ENCODE measurements at regions not wholly inside any gene's neighbourhood (a gene's known extent, or its start where the extent isn't known, plus 50 kb on each side); places are given as distances from the start of the nearest gene placed in this dataset.

DNA sequence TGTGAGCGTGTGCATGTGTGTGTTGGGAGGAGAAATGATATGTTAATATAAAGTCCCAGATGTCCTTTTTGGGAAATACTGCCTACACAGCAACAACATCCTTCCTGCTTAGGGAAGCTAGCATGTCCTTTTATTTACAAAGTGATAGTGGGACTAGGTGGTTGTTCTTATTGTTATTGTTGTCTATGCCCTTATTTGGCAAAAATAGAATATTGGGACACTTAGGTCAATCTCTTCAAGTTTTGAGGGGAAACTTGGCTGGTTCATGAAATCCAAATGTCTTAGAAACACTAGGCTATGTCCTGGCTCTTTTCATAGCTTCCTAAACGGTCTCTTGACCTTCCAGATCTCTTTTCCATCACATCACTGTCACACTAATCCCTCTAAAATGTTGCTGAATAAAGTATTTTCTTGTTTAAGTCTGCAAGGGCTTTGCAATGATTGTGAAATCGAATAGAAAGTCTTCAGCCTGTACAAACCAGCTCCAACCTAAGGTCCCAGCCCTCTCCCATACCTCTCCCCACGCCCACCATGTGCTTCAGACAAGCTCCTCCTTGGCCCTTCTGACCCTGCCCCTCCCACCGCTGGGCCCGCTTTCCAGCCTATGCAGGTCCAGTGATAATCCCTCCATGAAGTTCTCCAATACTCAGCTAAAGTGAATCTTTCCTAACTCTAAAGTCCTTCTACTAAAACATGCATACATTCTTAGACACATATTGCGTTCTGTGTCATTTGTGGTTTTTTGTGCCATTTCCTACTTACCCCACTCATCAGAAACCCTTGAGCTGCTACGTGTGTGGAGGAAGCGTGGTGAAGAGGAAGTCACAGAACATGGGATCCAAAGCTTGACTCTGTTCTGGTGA, 205.1 kb downstream of the LY86 start:
- TF ChIP-seq, protein P1, sequence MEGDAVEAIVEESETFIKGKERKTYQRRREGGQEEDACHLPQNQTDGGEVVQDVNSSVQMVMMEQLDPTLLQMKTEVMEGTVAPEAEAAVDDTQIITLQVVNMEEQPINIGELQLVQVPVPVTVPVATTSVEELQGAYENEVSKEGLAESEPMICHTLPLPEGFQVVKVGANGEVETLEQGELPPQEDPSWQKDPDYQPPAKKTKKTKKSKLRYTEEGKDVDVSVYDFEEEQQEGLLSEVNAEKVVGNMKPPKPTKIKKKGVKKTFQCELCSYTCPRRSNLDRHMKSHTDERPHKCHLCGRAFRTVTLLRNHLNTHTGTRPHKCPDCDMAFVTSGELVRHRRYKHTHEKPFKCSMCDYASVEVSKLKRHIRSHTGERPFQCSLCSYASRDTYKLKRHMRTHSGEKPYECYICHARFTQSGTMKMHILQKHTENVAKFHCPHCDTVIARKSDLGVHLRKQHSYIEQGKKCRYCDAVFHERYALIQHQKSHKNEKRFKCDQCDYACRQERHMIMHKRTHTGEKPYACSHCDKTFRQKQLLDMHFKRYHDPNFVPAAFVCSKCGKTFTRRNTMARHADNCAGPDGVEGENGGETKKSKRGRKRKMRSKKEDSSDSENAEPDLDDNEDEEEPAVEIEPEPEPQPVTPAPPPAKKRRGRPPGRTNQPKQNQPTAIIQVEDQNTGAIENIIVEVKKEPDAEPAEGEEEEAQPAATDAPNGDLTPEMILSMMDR (conservative IDR thresholded peaks at IDR 0.05; ENCODE audit: low read length): no peak
- TF ChIP-seq EZH2phosphoT487 (IDR thresholded peaks at IDR 0.05; ENCODE audit: borderline replicate concordance, low read depth, low read length): no peak
